ENCODE measurements at regions not wholly inside any gene's neighbourhood (a gene's known extent, or its start where the extent isn't known, plus 50 kb on each side); places are given as distances from the start of the nearest gene placed in this dataset.

DNA sequence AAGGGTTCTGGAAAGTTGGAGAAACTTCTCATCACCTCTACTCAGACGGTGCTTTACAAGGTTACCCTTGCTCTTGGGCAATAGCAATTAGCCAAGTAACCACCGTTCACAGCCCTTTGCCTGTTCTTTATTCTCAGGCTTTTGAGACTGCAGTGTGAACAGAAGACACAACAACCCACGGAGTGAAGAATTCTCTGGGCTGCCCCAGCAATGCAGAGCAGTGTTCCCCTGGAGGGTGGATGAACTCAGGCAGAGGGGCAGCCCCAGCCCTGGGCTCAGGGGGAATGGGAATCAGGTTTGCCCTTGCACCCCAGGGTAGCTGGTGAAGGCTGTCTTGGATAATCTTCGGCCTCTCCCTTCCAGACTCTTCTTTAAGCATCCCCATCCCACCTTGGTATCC is 69.1 kb downstream of the MCFD2 start:
- TF ChIP-seq, protein P1, sequence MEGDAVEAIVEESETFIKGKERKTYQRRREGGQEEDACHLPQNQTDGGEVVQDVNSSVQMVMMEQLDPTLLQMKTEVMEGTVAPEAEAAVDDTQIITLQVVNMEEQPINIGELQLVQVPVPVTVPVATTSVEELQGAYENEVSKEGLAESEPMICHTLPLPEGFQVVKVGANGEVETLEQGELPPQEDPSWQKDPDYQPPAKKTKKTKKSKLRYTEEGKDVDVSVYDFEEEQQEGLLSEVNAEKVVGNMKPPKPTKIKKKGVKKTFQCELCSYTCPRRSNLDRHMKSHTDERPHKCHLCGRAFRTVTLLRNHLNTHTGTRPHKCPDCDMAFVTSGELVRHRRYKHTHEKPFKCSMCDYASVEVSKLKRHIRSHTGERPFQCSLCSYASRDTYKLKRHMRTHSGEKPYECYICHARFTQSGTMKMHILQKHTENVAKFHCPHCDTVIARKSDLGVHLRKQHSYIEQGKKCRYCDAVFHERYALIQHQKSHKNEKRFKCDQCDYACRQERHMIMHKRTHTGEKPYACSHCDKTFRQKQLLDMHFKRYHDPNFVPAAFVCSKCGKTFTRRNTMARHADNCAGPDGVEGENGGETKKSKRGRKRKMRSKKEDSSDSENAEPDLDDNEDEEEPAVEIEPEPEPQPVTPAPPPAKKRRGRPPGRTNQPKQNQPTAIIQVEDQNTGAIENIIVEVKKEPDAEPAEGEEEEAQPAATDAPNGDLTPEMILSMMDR (IDR thresholded peaks at IDR 0.05 in 2 of 3, conservative IDR thresholded peaks at IDR 0.05 in 1 of 3; ENCODE audit: borderline replicate concordance in 1 of 3, insufficient read depth in 1 of 3, low read depth in 2 of 3, low read length in 2 of 3): no peak
- TF ChIP-seq RAD21 (IDR thresholded peaks at IDR 0.05; ENCODE audit: low read depth): no peak
- TF ChIP-seq ZNF274 (IDR thresholded peaks at IDR 0.05; ENCODE audit: low read depth, low read length): no peak
- TF ChIP-seq EZH2 (IDR thresholded peaks at IDR 0.05): no peak
- TF ChIP-seq POLR2A (IDR thresholded peaks at IDR 0.05; ENCODE audit: borderline replicate concordance, extremely low read depth, insufficient read depth, insufficient read length): no peak
- TF ChIP-seq, protein P2, sequence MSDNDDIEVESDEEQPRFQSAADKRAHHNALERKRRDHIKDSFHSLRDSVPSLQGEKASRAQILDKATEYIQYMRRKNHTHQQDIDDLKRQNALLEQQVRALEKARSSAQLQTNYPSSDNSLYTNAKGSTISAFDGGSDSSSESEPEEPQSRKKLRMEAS (IDR thresholded peaks at IDR 0.05): no peak
- TF ChIP-seq, protein P3, sequence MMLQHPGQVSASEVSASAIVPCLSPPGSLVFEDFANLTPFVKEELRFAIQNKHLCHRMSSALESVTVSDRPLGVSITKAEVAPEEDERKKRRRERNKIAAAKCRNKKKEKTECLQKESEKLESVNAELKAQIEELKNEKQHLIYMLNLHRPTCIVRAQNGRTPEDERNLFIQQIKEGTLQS (IDR thresholded peaks at IDR 0.05): no peak
- TF ChIP-seq YY1 (IDR thresholded peaks at IDR 0.05; ENCODE audit: extremely low read depth, insufficient replicate concordance, low read depth, low read length): no peak
